Upper lobe of right lung (tissue), 1 donor: ENCODE measurements at regions not wholly inside any gene's neighbourhood (a gene's known extent, or its start where the extent isn't known, plus 50 kb on each side); places are given as distances from the start of the nearest gene placed in this dataset.

Experiments used
- ATAC-seq: fragments of 200-7000 bp; cut with Tn5 transposase; one replicate; pipeline ENCODE4 v1.9.1; 2020; ENCODE audit warnings: mild to moderate bottlenecking, moderate library complexity
- DNase-seq: peaks from one replicate; pipeline ENCODE4 v3.0.0-alpha.2; 2020
- H3K27ac ChIP-seq: fragments of 200-600 bp; one replicate; pipeline ENCODE4 v1.8.0; 2022
- H3K27me3 ChIP-seq: fragments of 200-600 bp; one replicate; pipeline ENCODE4 v1.8.0; 2022; ENCODE audit warnings: mild to moderate bottlenecking
- H3K36me3 ChIP-seq: fragments of 200-600 bp; one replicate; pipeline ENCODE4 v1.8.0; 2022
- H3K4me1 ChIP-seq: fragments of 200-600 bp; one replicate; pipeline ENCODE4 v1.8.0; 2022
- H3K4me3 ChIP-seq: fragments of 200-600 bp; one replicate; pipeline ENCODE4 v1.8.0; 2022; ENCODE audit warnings: mild to moderate bottlenecking
- H3K9me3 ChIP-seq: fragments of 200-600 bp; one replicate; pipeline ENCODE4 v1.8.0; 2022
- CTCF ChIP-seq: fragments of 200-600 bp; IDR thresholded peaks from one replicate; pipeline ENCODE4 v1.8.0; 2022; ENCODE audit warnings: antibody characterized with exemption
- intact Hi-C: fragments of 100-400 bp; cut with DNase I; formaldehyde crosslinking; loops from one replicate; pipeline ENCODE4 v1.11.0; 2022
- donor health status: DM: no; HTN: yes; CAD: no; lungs with severe emphysema.

- TF ChIP-seq CTCF = no peak
These were observed 162.3 kb downstream of the TUSC7 start for GRCh38 chr3:116871905-116872304.

GRCh38 chr3:116872688-116873087 is 163.1 kb downstream of the TUSC7 start:
- no peak for ATAC-seq
- H3K27me3 ChIP-seq = no peaks in the 10 kb centered on the region
- H3K9me3 ChIP-seq = no peaks in the 10 kb centered on the region
- no peaks in the 10 kb centered on the region for H3K4me1 ChIP-seq
- intact Hi-C loops = no loop called here
- TF ChIP-seq CTCF = no peak
- no peak overlapping the region for H3K4me3 ChIP-seq
- no peaks in the 10 kb centered on the region for H3K36me3 ChIP-seq
- H3K27ac ChIP-seq = no peak overlapping the region
- DNase-seq = no peak

More at GRCh38 chr3:116871905-116872304, 162.3 kb downstream of the TUSC7 start:
- ATAC-seq (no peak), DNase-seq (no peak)
- H3K36me3 ChIP-seq = no peaks in the 10 kb centered on the region
- no peaks in the 10 kb centered on the region for H3K27me3 ChIP-seq
- no peaks in the 10 kb centered on the region for H3K9me3 ChIP-seq
- intact Hi-C loops = no loop called here
- H3K4me3 ChIP-seq = no peak overlapping the region
- H3K4me1 ChIP-seq = no peaks in the 10 kb centered on the region
- H3K27ac ChIP-seq = no peak overlapping the region

GRCh38 chr3:116873142-116873541 is 163.6 kb downstream of the TUSC7 start:
- DNase-seq = no peak
- Histone ChIP-seq H3K27ac (no peak overlapping the region), H3K36me3 (no peaks in the 10 kb centered on the region), H3K4me1 (no peaks in the 10 kb centered on the region), H3K27me3 (no peaks in the 10 kb centered on the region), H3K4me3 (no peak overlapping the region), H3K9me3 (no peaks in the 10 kb centered on the region)
- intact Hi-C loops = no loop called here
- ATAC-seq = no peak
- no peak for TF ChIP-seq CTCF

- intact Hi-C loops = no loop called here
- Histone ChIP-seq H3K27me3 (no peaks in the 10 kb centered on the region), H3K9me3 (no peaks in the 10 kb centered on the region), H3K27ac (no peak overlapping the region), H3K4me1 (no peaks in the 10 kb centered on the region), H3K36me3 (no peaks in the 10 kb centered on the region), H3K4me3 (no peak overlapping the region)
- DNase-seq (no peak), ATAC-seq (no peak)
- TF ChIP-seq CTCF = no peak
These were observed 168.4 kb downstream of the TUSC7 start for GRCh38 chr3:116877968-116878367.

- H3K27me3 ChIP-seq = no peaks in the 10 kb centered on the region
- no peaks in the 10 kb centered on the region for H3K4me1 ChIP-seq
- intact Hi-C loops = no loop called here
- no peak overlapping the region for H3K4me3 ChIP-seq
- no peak for ATAC-seq
- no peak overlapping the region for H3K27ac ChIP-seq
- H3K9me3 ChIP-seq = no peaks in the 10 kb centered on the region
- H3K36me3 ChIP-seq = no peaks in the 10 kb centered on the region
- TF ChIP-seq CTCF = no peak
- no peak for DNase-seq
These were observed 176.8 kb downstream of the TUSC7 start for GRCh38 chr3:116886202-116886893.

- ATAC-seq (no peak), DNase-seq (no peak)
- no peaks in the 10 kb centered on the region for H3K36me3 ChIP-seq
- intact Hi-C loops = no loop called here
- no peaks in the 10 kb centered on the region for H3K27me3 ChIP-seq
- no peaks in the 10 kb centered on the region for H3K4me1 ChIP-seq
- no peaks in the 10 kb centered on the region for H3K9me3 ChIP-seq
- H3K27ac ChIP-seq = no peak overlapping the region
- TF ChIP-seq CTCF = no peak
- no peak overlapping the region for H3K4me3 ChIP-seq
These were observed 186.5 kb downstream of the TUSC7 start for GRCh38 chr3:116896116-116896515.
